ENCODE measurements at regions not wholly inside any gene's neighbourhood (a gene's known extent, or its start where the extent isn't known, plus 50 kb on each side); places are given as distances from the start of the nearest gene placed in this dataset.

DNA sequence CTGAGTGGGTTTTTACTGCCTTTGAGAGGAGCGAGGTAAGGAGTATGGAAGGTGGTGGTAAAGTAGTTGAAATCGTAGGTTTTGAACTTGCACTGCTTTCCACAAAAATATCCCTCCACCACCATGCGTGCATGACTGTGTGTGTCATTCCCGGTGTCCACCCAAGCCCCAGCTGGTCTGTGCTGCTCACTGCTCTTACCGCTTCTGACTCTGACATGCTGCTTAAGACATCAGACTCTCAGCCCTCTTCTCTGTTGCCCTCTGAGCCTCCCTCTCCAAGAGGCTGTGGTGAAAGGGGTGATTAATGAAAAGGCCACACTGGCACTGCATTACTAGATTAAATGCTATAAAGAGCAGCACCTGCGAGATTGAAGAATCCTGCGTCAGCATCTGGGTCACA, 128.7 kb downstream of the SPATA19 start:
- Mint-ChIP-seq H3K27ac (no peak overlapping the region), H3K36me3 (no peaks in the 10 kb centered on the region), H3K9me3 (peaks cover 0 to 3% of the 10 kb centered on the region in 2 donors), H3K4me3 (no peak overlapping the region), H3K27me3 (ENCODE audit: low read depth in 2 of 2) (peaks cover 0 to 3% of the 10 kb centered on the region in 2 donors), H3K4me1 (no peaks in the 10 kb centered on the region)
- H3K4me3 ChIP-seq (ENCODE audit: low read length), result no peak overlapping the region
- ATAC-seq (no peak), DNase-seq (no peak)
- intact Hi-C loops (cut with micrococcal nuclease), result no loop called here
- H3K27ac ChIP-seq (ENCODE audit: low read length), result no peak overlapping the region
- H3K36me3 ChIP-seq (ENCODE audit: control insufficient read depth, insufficient read depth, low read length), result no peaks in the 10 kb centered on the region
- H3K4me1 ChIP-seq (ENCODE audit: control insufficient read depth, insufficient read depth, low read length), result no peaks in the 10 kb centered on the region
- no peaks in the 10 kb centered on the region for H3K9me3 ChIP-seq (ENCODE audit: control insufficient read depth, insufficient read depth, low read length)
- WGBS (ENCODE audit: insufficient coverage), result 94% methylated on average over 5 of the region's 7 CpGs
- no peaks in the 10 kb centered on the region for H3K27me3 ChIP-seq (ENCODE audit: control insufficient read depth, insufficient read depth, low read length)
- TF ChIP-seq, protein P1, sequence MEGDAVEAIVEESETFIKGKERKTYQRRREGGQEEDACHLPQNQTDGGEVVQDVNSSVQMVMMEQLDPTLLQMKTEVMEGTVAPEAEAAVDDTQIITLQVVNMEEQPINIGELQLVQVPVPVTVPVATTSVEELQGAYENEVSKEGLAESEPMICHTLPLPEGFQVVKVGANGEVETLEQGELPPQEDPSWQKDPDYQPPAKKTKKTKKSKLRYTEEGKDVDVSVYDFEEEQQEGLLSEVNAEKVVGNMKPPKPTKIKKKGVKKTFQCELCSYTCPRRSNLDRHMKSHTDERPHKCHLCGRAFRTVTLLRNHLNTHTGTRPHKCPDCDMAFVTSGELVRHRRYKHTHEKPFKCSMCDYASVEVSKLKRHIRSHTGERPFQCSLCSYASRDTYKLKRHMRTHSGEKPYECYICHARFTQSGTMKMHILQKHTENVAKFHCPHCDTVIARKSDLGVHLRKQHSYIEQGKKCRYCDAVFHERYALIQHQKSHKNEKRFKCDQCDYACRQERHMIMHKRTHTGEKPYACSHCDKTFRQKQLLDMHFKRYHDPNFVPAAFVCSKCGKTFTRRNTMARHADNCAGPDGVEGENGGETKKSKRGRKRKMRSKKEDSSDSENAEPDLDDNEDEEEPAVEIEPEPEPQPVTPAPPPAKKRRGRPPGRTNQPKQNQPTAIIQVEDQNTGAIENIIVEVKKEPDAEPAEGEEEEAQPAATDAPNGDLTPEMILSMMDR (IDR thresholded peaks at IDR 0.05), result no peak

DNA sequence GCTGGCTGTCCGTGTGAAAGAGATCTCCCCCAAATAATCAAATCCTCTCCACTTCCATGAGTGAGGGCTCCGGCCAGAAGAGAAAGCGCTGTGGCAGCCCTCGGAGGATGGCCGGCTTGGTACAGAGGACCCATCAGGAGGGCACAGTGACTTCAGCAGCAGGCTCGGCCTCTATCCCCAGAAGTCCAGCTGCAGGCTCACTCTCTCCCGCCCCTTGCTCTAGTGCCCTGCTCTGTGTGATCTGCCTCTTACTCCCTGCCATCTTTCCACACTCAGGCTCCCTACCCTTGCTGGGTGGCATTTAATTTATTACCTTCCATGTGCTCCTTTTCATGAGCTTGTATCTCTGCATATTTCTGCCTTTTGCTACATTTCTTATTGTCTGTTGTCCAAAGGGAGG, 129.7 kb downstream of the SPATA19 start:
- ATAC-seq (no peak), DNase-seq (no peak)
- Histone ChIP-seq H3K36me3 (ENCODE audit: control insufficient read depth, insufficient read depth, low read length) (no peaks in the 10 kb centered on the region), H3K4me3 (ENCODE audit: low read length) (no peak overlapping the region), H3K27ac (ENCODE audit: low read length) (no peak overlapping the region), H3K4me1 (ENCODE audit: control insufficient read depth, insufficient read depth, low read length) (no peaks in the 10 kb centered on the region), H3K9me3 (ENCODE audit: control insufficient read depth, insufficient read depth, low read length) (no peaks in the 10 kb centered on the region), H3K27me3 (ENCODE audit: control insufficient read depth, insufficient read depth, low read length) (no peaks in the 10 kb centered on the region)
- WGBS (ENCODE audit: insufficient coverage), result 83% methylated on average over 7 of the region's 7 CpGs
- Mint-ChIP-seq H3K27ac (no peak overlapping the region), H3K4me1 (no peaks in the 10 kb centered on the region), H3K27me3 (ENCODE audit: low read depth in 2 of 2) (peaks cover 0 to 3% of the 10 kb centered on the region in 2 donors), H3K4me3 (no peak overlapping the region), H3K9me3 (peaks cover 0 to 3% of the 10 kb centered on the region in 2 donors), H3K36me3 (no peaks in the 10 kb centered on the region)
- intact Hi-C loops (cut with micrococcal nuclease), result no loop called here
- TF ChIP-seq, protein P1 (IDR thresholded peaks at IDR 0.05), result no peak

- H3K9me3 Mint-ChIP-seq, result peaks cover 0 to 3% of the 10 kb centered on the region in 2 donors
- H3K4me3 Mint-ChIP-seq, result no peak overlapping the region
- Histone ChIP-seq H3K4me1 (ENCODE audit: control insufficient read depth, insufficient read depth, low read length) (no peaks in the 10 kb centered on the region), H3K27me3 (ENCODE audit: control insufficient read depth, insufficient read depth, low read length) (no peaks in the 10 kb centered on the region), H3K27ac (ENCODE audit: low read length) (no peak overlapping the region), H3K36me3 (ENCODE audit: control insufficient read depth, insufficient read depth, low read length) (no peaks in the 10 kb centered on the region), H3K9me3 (ENCODE audit: control insufficient read depth, insufficient read depth, low read length) (no peaks in the 10 kb centered on the region), H3K4me3 (ENCODE audit: low read length) (no peak overlapping the region)
- no peak for ATAC-seq
- TF ChIP-seq, protein P1 (IDR thresholded peaks at IDR 0.05), result no peak
- intact Hi-C loops (cut with micrococcal nuclease), result no loop called here
- H3K27me3 Mint-ChIP-seq (ENCODE audit: low read depth in 2 of 2), result peaks cover 0 to 3% of the 10 kb centered on the region in 2 donors
- H3K27ac Mint-ChIP-seq, result no peak overlapping the region
- DNase-seq, result no peak
- WGBS (ENCODE audit: insufficient coverage), result 59% methylated on average over 16 of the region's 16 CpGs
- no peaks in the 10 kb centered on the region for H3K36me3 Mint-ChIP-seq
- no peaks in the 10 kb centered on the region for H3K4me1 Mint-ChIP-seq
These were observed 130.6 kb downstream of the SPATA19 start for GRCh38 chr11:133714471-133715375.
